ENCODE measurements at regions not wholly inside any gene's neighbourhood (a gene's known extent, or its start where the extent isn't known, plus 50 kb on each side); places are given as distances from the start of the nearest gene placed in this dataset.
"Not testable (repeated sequence)": the region's sequence is repeated elsewhere in the genome, so short reads cannot be mapped to it uniquely, and the experiment has no call there.

DNA sequence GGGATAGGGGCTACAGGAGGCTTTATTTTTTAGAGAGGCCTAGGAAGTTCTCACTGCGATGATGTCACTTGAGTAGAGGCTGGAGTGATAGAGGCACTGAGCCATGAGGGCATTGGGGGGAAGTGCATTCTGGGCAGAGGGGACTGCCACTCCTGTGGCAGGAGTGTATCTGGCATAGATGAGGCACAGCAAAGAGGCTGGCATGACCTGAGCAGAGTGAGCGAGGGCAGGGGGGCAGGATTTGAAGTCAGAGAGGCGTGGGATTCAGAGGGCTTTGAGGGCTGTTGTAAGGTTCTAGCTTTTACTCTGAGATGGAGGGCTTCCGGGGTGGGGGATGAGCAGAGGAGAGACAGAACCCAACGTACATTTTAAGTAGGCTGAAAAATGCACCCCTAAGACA lies 91.9 kb upstream of the SH3PXD2B start:
- DNase-seq: no peak

DNA sequence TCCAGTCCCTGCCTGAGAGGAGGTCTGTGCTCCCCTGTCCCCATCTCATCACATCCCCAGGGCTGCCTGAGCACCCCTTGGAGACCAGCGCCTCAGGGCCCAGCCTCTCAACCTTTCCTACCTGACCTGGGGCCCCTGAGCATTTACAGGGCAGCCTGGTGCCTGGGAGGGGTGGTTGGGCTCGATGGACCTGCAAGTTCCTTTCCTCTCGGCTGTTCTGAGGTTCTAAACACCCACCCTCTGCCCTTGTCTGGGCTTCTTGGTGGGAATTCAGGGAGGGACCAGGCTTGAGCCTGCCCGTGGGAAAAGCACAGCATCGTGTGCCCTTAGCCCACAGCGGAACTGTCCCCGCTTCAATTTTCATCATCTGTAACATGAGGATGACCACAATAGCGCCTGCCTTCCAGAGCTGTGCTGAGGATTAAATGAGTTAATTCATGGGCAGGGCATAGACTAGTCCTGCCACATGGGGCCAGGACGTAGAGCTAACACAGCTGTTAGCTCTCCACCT lies 91.0 kb upstream of the SH3PXD2B start:
- peak; percentile 56 to 62 for DNase-seq

DNA sequence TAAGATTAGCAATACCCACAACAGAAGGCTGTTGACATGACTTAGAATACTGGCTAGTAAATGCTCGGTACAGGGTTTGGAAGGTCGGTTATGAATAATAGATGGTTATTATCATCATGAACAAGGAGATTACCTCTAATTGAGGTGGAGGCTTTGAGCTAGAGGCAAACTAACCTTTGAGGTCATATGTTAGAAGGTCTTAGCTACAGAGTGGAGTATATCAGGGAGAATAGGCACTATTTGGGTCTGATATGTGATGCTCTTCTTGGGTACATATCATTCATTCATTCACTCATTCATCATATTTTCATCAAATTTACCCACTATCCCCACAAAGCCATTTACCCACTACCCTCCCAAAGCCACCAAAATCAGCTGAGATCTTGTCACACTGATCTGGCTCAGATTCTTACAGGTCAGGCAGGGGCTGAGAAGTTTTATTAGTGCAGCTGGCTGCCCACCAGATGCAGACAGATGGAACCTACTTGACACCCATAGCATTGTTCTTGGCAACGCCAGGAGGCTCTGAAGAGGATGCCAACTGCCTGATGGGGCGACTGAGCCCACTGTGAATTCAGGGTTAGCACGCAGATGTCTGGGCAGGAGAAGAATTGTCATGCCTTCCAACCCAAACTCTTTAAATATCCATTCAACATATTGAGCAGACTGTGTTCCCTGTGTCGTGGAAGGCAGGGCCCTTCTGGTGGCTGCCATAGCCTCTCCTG lies 90.2 kb upstream of the SH3PXD2B start:
- DNase-seq: peak; percentile 29 to 58

DNA sequence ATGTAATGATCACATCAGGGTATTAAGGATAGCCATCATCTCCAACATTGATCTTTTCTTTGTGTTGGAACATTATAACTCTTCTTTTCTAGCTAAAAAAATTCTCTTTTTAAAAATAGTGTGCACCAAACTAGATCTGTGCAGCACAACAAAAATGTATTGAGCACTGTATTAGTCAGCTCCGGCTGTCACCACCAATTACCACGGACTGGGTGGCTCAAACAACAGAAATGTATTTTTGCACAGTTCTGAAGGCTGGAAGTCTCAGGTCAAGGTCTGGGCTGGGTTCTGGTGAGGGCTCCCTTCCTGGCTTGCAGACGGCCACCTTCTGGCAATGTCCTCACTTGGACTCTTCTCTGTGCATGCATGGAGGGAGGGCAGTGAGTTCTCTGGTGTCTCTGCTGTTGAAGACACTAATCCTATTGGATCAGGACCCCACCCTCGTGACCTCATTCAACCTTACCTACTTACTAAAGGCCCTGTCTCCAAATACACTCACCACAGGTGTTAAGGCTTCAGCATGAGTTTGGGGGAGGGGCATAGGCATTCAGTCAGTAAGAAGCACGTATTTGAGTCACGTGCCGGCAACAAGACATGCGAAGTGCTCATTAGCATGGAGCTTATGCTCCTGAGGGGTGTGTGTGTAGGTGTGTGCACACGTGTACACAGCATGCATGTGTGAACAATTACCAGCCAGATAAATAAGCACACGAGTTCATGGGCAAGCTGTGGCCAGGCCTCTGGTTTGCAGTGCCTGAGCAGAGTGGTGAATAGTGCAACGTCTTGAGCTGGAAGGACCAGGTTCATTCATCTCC lies 89.4 kb upstream of the SH3PXD2B start:
- DNase-seq: peak in 1 of 2 experiments; percentile 56

DNA sequence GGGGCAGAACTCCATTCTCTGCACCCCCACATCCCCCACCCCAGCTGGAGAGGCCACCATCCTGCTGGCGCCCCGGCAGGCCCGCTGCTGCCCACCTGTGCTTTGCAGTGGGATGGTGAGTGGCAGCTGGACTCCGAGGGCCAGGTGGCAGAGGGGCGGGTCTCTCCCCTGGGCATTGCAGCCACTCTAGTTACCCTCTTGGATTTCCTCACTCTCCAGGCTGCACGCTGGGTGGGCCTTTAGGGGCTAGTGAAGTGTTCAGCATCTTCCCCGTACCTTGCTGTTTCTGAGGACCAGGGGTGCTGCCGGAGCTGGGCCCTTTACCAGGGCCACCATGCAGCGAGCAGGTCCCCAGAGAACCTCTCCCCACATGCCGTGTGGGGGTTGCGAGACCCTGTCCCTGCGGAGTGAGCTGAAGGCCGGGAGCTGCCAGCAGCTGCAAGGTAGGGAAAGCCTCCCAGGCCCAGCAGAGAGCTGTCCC lies 88.4 kb upstream of the SH3PXD2B start:
- peak; percentile 33 to 59 for DNase-seq

DNA sequence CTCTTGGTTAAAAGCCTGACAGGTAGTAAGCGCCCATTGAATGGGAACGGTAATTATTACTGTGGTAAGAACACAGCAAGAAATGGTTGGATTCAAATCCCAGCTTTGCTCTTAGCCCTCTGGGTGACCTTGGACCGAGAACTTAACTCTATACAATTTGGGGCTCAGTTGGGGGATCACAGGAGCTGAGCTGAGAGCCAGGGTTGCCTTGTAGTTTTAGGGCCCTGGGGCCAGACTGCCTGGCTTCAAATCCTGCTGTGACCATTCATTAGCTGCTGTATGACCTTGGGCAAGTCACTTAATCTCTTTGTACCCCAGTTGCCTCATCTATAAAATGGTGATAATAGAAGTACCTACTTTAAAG lies 87.4 kb upstream of the SH3PXD2B start:
- no peak for DNase-seq

DNA sequence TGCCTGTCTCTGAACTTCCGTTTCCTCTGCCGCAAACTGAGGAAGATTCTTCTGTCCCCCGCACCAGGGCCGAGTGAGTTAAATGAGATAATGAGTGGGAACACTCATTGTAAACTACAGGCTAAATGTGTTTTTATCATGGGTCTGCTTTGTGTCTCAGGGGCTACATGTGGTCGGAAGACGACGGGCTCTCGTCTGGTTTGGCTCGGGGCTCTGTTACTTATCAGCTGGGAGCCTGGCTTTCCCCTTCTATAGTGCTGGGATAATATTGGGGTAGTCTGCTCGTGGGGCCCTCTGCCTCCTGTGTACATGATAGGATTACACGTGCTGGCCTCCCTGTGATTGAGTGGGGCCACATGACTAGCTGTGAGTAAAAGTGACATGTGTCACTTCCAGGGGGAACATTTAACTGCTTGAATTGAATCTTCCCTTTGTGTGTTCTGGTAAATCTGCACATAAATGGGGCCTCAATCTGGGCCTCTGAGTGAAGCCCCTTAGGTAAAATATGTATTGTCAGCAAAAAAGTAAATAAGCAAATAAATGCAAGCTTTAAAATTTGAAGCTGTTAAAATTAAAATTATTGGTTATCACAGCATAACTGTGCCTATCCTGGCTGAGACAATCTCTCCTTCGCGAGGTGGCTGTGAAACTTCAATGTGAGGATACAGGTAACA lies 86.9 kb upstream of the SH3PXD2B start:
- DNase-seq: no peak

DNA sequence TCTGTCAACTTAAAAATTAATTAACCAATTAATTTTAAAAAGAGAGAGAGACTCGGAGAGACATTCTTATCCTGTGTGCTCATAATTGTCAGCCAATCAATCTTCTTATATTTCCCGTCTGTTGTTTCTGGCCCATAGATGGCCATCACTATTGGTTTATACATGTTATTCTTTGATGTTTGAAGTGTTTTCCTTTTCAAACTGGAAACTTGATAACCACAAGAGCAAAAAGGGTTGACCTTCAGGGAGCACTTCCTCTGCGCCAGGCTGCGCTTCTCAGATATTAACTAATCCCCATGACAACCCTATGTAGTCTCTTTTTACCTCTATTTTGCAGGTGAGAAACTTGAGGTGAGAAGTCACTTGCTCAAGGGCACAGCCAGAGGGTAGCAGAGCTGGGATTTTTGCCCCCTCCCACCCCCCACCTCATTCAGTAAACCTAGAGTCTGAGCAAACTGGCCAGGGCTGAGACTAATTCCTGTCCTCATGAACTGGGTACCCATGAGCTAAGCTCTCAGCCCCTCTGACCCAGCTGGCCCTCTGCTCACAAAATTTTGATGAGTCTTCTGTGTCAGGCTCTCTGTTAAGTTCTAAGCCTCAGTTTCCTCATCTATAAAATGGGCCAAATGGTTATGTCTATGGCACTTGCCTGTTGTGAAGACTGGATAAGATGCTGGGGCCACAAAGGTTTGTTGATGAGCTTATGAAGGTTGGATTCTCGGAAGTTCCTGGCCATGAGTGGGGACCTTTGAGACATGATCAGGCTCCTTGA lies 86.0 kb upstream of the SH3PXD2B start:
- DNase-seq: peak; percentile 46 to 69

DNA sequence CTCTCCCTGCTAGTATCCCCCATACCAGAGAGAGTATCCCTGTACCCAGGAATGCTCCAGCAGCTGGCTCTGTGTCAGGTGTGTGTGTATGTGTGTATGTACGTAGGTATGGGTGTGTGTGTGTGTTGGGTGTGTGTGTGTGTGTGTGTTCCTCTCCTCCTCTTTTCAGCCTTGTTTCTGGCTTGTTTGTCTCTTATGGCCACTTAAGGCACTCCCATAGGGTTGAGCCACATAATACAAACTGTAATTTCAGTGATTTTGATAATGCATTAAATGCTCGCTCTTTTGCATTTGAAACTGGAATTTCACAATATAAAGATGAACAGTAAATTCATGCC lies 80.8 kb upstream of the SH3PXD2B start:
- no peak for DNase-seq

DNA sequence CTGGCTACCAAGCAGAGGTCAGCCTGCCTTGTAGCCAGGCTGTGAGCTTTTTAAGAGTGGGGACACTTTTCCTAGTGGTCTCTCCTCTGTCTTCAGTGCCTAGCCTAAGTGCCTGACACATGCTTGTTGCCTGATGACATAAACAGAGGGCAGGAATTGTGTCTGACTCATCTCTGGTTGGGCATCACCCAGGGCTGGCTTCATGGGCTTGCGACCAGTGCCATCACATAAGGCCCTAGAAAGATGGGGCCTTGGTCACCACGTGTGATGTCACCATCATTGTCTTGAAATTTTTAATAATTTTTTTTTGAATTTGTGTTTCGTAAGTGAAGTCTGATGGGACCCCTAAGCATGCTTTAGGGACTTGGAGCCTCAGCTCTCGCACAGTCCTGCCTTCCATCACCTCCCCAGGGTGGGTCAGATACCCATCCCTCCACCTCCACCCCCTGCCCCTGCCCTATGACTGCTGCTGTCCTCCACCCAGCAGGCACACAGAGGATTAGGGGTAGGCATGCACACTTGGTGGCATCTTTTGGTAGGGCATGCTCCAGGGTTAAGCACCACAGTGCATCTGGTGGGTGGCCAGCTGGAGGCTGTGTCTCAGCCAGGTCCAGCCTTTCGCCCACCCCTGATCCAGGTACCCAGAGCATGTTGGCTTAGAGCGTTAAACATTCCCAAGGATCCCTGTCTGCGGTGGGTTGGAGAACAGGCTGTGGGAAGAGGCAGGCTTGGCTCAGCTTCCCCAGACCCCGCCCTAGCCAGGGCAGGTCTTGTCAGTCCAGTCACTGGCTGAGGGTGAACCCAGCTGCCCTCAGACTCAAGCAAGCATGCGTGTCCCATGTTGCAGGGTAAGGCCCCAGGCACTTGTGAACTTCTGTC lies 80.1 kb upstream of the SH3PXD2B start:
- no peak for DNase-seq

DNA sequence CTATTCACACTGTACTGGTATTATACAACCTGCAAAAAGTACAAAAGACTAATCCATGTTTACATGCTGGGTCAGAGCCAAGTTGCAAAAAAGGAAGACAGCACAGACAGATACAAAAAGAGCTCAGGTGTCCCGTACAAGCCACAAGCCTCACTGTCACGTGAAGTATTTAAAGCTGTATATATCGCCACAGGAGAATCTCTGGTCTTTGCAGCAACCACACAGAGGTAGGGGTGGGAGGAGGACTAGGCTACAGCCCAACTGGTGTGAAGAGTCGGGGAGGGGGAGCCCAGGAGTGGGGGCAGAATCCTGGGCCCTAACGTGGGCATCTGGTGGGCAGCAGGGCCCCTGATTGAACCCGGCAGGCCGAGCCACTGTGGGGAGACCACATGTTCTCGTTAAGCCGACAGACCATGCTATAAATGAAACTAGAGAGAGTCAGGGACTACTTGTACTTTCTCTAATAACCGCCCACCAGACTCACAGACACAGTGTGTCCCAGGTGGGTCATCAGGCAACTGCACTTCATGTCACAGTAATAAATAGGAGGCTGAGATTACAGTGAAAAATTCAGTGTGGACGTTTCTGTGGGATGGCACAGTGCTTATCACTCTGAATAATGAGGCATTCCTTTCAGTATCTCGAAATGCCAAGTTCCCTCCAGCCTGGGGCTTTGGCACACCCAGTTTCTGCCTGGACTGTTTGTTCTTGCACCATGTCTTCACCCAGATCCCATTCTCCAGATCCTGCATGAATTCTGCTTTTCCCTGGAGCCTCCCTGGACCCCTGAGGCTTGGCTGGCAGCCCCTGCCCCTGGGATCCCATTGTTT lies 79.3 kb upstream of the SH3PXD2B start:
- no peak for DNase-seq

DNA sequence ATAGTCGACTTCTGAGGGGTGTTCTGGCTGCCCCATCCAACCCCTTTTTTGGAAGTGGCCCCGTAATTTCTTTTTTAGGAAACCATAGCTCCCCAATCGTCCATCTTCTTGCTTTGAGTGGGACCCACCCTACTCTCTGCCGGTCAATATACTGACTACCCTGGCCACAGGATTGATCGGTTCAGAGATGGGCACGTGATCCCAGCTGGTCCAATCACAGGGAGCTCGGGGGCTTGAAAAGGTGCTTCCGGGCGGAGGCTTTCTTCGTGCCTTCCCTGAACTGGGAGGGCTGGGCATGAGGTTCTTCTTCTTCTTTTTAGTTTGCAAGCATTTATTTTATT lies 78.7 kb upstream of the SH3PXD2B start:
- no peak for DNase-seq

DNA sequence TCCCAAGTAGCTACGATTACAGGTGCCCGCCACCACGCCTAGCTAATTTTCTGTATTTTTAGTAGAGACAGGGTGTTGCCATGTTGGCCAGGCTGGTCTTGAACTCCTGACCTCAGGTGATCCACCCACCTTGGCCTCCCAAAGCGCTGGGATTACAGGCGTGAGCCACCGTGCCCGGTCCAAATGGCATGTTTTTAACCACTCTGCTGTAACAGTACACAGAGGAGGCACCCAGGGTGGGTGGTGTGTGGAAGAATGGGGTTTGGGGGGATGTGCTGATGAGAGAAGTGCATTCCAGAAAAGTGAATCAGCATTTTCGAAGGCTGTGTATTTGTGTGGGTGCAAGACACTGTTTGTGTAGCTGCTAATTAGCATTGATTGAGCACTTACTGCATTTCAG lies 78.1 kb upstream of the SH3PXD2B start:
- DNase-seq: not testable (repeated sequence)

DNA sequence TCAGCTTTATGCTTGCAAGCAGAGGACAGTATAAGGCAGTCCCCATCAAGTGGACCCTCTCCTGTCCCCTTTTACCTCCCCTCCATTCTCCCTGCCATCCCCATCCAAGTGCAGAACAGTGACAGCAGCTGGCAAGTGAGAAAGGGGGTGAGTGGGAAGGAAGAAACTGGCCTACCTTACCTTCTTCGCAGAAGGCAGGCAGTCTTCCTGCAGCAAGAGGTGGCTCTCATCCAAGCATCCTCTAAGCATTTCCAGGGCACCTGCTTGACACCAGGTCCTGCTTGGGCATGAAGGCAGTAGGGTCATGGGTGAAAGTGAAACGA lies 77.3 kb upstream of the SH3PXD2B start:
- DNase-seq: no peak

DNA sequence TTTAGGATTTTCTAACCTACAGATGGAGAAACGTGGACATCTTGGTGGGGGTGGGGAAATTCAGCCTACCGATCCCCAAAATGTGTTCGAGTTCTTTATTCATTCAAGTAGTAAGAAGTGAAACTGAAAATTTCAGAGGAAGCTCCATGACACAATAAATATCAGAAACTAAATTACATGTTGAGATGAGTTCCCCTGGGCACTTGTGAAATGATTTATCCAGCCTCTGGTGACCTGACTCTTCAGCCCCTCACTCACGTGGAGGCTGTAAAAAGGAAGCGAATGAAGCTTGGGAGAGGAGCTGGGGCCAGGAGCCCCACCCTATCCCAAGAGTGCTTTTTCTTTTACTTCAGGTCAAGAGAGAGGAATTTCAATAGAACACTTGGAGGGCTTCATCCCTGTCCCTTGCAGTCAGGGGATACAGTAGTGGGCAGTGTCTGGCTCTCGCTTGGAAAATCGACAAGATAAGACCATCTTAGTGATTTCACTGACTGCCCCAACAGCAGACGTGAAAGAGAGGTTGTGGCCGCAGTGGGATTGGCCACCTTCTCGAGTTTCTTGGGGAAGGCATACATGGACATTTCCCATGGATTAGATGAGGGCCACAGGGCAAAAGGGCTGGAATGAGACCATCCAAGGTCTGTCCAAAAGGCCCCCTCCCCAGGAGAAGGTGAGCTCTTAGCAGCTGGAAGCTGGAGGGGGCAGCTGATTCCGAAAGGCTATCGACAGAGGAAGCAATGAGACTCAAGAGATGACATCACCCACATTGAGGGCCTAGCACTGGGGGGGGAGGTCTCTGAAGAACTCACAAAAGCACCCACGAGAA lies 76.8 kb upstream of the SH3PXD2B start:
- no peak for DNase-seq

DNA sequence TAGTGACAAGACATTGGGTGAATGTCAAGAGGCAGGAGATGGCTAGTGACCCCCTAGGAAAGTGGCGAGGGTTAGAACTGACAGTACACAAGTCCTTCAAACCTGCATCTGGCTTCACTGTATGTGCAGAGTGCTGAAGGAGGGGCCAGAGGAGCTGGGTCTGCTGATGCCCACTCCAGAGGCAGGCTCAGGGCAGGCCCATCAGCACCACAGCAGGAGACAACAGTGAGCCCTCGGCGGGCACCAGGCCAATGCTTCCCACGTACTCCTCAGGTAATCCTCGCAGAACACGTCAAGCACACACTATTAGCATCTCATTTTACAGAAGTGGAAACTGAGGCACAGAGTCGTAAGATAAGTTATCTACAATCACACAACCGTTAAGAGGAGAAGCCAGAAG lies 76.1 kb upstream of the SH3PXD2B start:
- DNase-seq: no peak

DNA sequence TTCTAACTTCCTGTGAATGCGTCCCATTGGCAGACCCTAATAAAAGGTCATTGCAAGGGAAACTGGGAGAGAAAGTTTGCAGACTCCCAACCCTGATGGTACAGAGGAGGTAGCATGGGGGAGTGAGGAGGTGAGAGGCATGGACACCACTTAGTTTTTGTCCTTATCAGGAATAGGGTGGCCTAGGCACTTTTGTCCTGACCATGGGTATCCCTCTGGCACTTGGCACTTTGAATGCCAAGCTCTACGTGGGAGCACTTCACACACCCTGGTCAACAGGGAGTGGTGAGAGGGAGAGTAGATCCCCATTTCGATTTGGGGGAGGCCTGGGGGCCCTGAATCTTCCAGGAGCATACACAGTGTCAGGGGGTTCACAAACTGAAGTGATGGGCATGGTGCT lies 75.6 kb upstream of the SH3PXD2B start:
- no peak for DNase-seq

DNA sequence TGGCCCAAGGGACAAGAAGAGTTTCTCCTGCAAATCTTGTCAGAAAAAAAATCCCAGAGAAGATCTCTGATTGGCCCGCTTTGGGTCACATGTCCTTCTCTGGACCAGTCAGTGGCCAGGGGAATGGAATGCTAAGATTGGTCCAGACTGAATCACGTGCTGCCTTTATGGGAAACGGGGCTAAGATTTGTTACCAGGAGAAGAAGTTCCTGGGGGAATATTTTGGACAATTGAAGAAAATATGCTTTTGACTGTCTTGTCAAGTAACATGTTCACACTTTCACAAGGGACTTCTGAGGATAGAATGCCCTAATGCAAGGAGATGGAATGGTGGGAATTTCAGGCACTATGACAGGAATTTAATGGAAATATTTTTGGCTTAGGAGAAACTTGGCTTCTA lies 74.1 kb upstream of the SH3PXD2B start:
- DNase-seq: no peak

DNA sequence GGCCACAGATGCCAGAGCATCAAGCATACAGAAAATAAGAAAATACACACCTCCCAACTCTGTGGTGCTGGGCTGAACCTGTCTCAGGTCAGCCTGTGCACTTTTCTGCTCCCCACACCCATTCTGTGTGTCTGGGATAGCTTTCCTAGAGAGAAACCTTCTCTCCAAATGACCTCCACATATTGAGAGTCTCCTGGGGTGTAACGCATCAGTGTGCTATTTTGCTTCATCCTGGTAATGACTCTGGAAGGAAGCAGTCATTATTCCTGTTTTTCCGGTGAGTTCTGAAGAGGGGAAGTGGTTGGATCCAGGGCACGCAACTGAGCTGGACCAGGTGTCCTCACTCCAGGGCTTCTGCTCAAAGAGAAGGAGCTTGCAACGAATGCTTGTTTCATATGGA lies 73.2 kb upstream of the SH3PXD2B start:
- no peak for DNase-seq

DNA sequence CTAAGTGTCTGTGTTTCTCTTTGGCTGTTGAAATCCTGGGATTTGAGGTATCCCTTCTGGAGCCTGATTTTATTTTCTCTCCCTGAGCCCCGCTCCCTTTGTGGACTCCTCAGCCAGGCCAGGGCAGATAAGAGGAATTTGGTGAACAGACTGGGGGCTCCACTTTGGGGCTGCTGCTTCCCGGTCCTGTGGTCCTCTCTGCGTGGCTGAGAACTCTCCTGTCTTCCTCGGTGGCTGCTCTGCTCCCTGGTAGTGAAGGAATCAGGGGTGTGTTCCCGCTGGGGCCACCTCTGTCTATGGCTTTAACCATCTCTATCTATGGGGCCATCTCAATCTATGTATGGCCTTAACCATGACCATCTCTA lies 71.7 kb upstream of the SH3PXD2B start:
- no peak for DNase-seq
